ENCODE measurements at regions not wholly inside any gene's neighbourhood (a gene's known extent, or its start where the extent isn't known, plus 50 kb on each side); places are given as distances from the start of the nearest gene placed in this dataset.

DNA sequence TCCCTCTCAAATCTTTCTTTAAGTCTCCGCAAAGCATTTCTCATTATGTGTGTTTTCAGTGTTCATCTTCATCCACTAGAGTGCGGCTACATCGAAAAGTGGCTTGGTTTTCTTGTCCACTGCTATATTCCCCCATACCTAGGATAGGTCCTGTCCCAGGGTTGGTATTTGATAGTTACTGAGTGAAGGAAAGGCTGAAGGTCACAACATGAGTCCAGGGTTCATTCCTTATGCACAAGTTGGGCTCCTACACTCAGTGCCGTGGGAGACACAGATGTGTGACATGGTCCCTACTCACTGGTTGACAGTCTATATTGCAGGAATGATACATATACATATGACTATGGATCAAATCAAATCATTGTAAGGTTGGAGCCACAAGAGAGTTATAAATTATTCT, 55.4 kb upstream of the RELL1 start:
- TF ChIP-seq POLR2AphosphoS5 (IDR thresholded peaks at IDR 0.05) (no peak), CTCF (IDR thresholded peaks at IDR 0.05 in 8 of 11, conservative IDR thresholded peaks at IDR 0.05 in 3 of 11) (no peak), POLR2A (IDR thresholded peaks at IDR 0.05) (no peak)
